ENCODE measurements at regions not wholly inside any gene's neighbourhood (a gene's known extent, or its start where the extent isn't known, plus 50 kb on each side); places are given as distances from the start of the nearest gene placed in this dataset.

- H3K36me3 ChIP-seq (ENCODE audit: insufficient read depth), result no peaks in the 10 kb centered on the region
- no peak overlapping the region for H3K4me3 Mint-ChIP-seq
- peaks cover 2% of the 10 kb centered on the region for H3K27me3 Mint-ChIP-seq (ENCODE audit: insufficient read depth, low read depth, poor library complexity)
- no peaks in the 10 kb centered on the region; the same call in 2 of the 3 replicates for H3K4me1 Mint-ChIP-seq
- H3K36me3 Mint-ChIP-seq (ENCODE audit: low read depth), result no peaks in the 10 kb centered on the region; the same call in 1 of the 3 replicates
- no peak overlapping the region for H3K27ac ChIP-seq (ENCODE audit: low read depth)
- no peaks in the 10 kb centered on the region for H3K9me2 ChIP-seq (ENCODE audit: insufficient read depth)
- H3K4me2 ChIP-seq, result no peak overlapping the region
- H2AFZ ChIP-seq, result peak overlapping the region; percentile 15; the same call in 1 of the 2 replicates
- no peaks in the 10 kb centered on the region for H3K9me3 Mint-ChIP-seq
- H3K79me2 ChIP-seq (replicated peaks; ENCODE audit: insufficient read depth), result no peaks in the 10 kb centered on the region
- no peaks in the 10 kb centered on the region for H3K4me1 ChIP-seq (ENCODE audit: insufficient read depth)
- H3F3A ChIP-seq (replicated peaks; ENCODE audit: low read depth), result no peaks in the 10 kb centered on the region
- DNase-seq (ENCODE audit: low spot score), result no peak
- H3K4me3 ChIP-seq, result no peak overlapping the region
- no peak for ATAC-seq
- no peak for TF ChIP-seq STAT1 (IDR thresholded peaks at IDR 0.05; ENCODE audit: unreplicated experiment)
- no peaks in the 10 kb centered on the region for H3K27me3 ChIP-seq (ENCODE audit: insufficient read depth)
- no peak overlapping the region for H3K27ac Mint-ChIP-seq
- H4K20me1 ChIP-seq (replicated peaks; ENCODE audit: insufficient read depth), result no peaks in the 10 kb centered on the region
Observed at GRCh38 chr3:156038869-156039268, 81.5 kb upstream of the KCNAB1 start.

GRCh38 chr3:156040041-156040440 lies 80.3 kb upstream of the KCNAB1 start:
- Histone ChIP-seq H3K36me3 (ENCODE audit: insufficient read depth) (no peaks in the 10 kb centered on the region), H3K79me2 (replicated peaks; ENCODE audit: insufficient read depth) (no peaks in the 10 kb centered on the region), H3K27ac (ENCODE audit: low read depth) (no peak overlapping the region), H3F3A (replicated peaks; ENCODE audit: low read depth) (no peaks in the 10 kb centered on the region), H3K4me1 (ENCODE audit: insufficient read depth) (no peaks in the 10 kb centered on the region), H4K20me1 (replicated peaks; ENCODE audit: insufficient read depth) (no peaks in the 10 kb centered on the region), H2AFZ (no peak overlapping the region), H3K9me2 (ENCODE audit: insufficient read depth) (no peaks in the 10 kb centered on the region), H3K4me3 (no peak overlapping the region), H3K4me2 (no peak overlapping the region), H3K27me3 (ENCODE audit: insufficient read depth) (no peaks in the 10 kb centered on the region)
- DNase-seq (ENCODE audit: low spot score) (no peak), ATAC-seq (no peak)
- Mint-ChIP-seq H3K27me3 (ENCODE audit: insufficient read depth, low read depth, poor library complexity) (peaks cover 2% of the 10 kb centered on the region), H3K4me1 (no peaks in the 10 kb centered on the region; the same call in 2 of the 3 replicates), H3K4me3 (no peak overlapping the region), H3K9me3 (no peaks in the 10 kb centered on the region), H3K27ac (no peak overlapping the region), H3K36me3 (ENCODE audit: low read depth) (no peaks in the 10 kb centered on the region; the same call in 1 of the 3 replicates)
- TF ChIP-seq EZH2 (IDR thresholded peaks at IDR 0.05; ENCODE audit: low read depth, unreplicated experiment) (no peak), ZNF462 (CRISPR knock-in tag; IDR thresholded peaks at IDR 0.05) (no peak), POLR2AphosphoS5 (IDR thresholded peaks at IDR 0.05; ENCODE audit: low read depth) (no peak), JUNB (IDR thresholded peaks at IDR 0.05; ENCODE audit: unreplicated experiment) (no peak), NANOG (IDR thresholded peaks at IDR 0.05; ENCODE audit: borderline replicate concordance) (no peak), STAT1 (IDR thresholded peaks at IDR 0.05; ENCODE audit: unreplicated experiment) (no peak), CREB1 (CRISPR knock-in tag; IDR thresholded peaks at IDR 0.05; ENCODE audit: low read depth) (no peak), CTCF (conservative IDR thresholded peaks at IDR 0.05; ENCODE audit: low read depth in 2 of 2) (no peak), ETS1 (IDR thresholded peaks at IDR 0.05) (no peak), ZNF331 (CRISPR knock-in tag; IDR thresholded peaks at IDR 0.05; ENCODE audit: low read depth) (no peak)
